RWPE2 (cell line): ENCODE measurements at regions not wholly inside any gene's neighbourhood (a gene's known extent, or its start where the extent isn't known, plus 50 kb on each side); places are given as distances from the start of the nearest gene placed in this dataset.

Experiments used
- ATAC-seq: fragments of 200-7000 bp; cut with Tn5 transposase; 3 replicates; pipeline ENCODE4 v1.9.1; 2021; ENCODE audit warnings: low read depth
- DNase-seq: peaks from one replicate; pipeline ENCODE4 v3.0.0-alpha.2; 2020; ENCODE audit warnings: low spot score
- H3K27ac ChIP-seq: fragments of 450-650 bp; 2 replicates; pipeline ENCODE4 v1.5.1; 2017; ENCODE audit warnings: mild to moderate bottlenecking; ENCODE audit not compliant: poor library complexity, severe bottlenecking
- H3K27me3 ChIP-seq: fragments of 250-450 bp; sonication (Bioruptor Pico); 2 replicates; pipeline ENCODE4 v1.5.1; 2021; ENCODE audit warnings: mild to moderate bottlenecking, moderate library complexity; ENCODE audit not compliant: insufficient read depth, poor library complexity, severe bottlenecking
- H3K36me3 ChIP-seq: fragments of 250-450 bp; sonication (Bioruptor Pico); 2 replicates; pipeline ENCODE4 v1.5.1; 2020; ENCODE audit warnings: low read depth, mild to moderate bottlenecking, moderate library complexity
- H3K4me1 ChIP-seq: fragments of 250-450 bp; sonication (Bioruptor Pico); 2 replicates; pipeline ENCODE4 v1.5.1; 2021; ENCODE audit warnings: mild to moderate bottlenecking, moderate library complexity; ENCODE audit not compliant: insufficient read depth, poor library complexity, severe bottlenecking
- H3K4me3 ChIP-seq: fragments of 250-450 bp; sonication (Bioruptor Pico); 2 replicates; pipeline ENCODE4 v1.5.1; 2021; ENCODE audit warnings: mild to moderate bottlenecking, moderate library complexity; ENCODE audit not compliant: severe bottlenecking
- H3K9me3 ChIP-seq: fragments of 250-450 bp; sonication (Bioruptor Pico); 2 replicates; pipeline ENCODE4 v1.5.1; 2021; ENCODE audit warnings: mild to moderate bottlenecking, moderate library complexity; ENCODE audit not compliant: severe bottlenecking
- TF ChIP-seq, protein P1 (sequence below): fragments of 450-650 bp; IDR thresholded peaks from one replicate; pipeline ENCODE4 v1.5.1; 2017; ENCODE audit warnings: mild to moderate bottlenecking, moderate library complexity; ENCODE audit not compliant: poor library complexity, severe bottlenecking

DNA sequence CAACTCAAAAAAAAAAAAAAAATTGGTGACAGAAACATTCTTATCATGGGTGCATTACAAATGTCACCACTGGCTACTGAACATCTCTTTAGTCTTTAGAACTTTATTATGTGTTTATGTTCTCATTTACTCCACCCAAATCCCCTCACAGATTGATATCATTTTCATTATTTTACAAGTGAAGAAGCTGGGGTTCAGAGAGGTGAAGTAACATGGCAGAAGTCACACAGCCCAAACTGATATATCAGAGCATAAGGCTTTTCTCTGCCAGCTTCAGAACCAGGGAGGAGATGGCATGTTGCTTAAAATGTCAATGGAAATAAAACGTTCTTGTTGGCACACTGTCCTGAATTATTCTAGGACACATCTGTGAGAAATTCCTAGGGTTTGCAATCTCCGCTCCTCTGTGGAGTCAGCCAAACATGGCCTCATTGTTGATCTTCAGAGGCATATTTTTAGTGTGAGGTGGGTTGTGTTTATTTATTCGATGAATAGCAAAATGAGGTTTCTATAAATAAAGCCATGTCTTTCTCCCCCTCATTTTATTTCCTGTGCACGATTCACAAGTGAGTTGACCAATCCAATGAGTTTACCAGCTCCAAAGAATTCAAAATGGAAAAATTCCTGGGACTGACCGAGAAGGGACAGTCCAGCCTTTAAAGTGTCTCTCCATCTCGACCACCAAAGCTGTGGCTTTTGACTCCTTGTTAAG lies 72.9 kb upstream of the ANO1 start:
- Histone ChIP-seq H3K27me3 (no peaks in the 10 kb centered on the region), H3K9me3 (no peaks in the 10 kb centered on the region), H3K27ac (no peak overlapping the region), H3K4me3 (no peak overlapping the region), H3K4me1 (no peaks in the 10 kb centered on the region), H3K36me3 (no peaks in the 10 kb centered on the region)
- no peak for DNase-seq
- TF ChIP-seq, protein P1, sequence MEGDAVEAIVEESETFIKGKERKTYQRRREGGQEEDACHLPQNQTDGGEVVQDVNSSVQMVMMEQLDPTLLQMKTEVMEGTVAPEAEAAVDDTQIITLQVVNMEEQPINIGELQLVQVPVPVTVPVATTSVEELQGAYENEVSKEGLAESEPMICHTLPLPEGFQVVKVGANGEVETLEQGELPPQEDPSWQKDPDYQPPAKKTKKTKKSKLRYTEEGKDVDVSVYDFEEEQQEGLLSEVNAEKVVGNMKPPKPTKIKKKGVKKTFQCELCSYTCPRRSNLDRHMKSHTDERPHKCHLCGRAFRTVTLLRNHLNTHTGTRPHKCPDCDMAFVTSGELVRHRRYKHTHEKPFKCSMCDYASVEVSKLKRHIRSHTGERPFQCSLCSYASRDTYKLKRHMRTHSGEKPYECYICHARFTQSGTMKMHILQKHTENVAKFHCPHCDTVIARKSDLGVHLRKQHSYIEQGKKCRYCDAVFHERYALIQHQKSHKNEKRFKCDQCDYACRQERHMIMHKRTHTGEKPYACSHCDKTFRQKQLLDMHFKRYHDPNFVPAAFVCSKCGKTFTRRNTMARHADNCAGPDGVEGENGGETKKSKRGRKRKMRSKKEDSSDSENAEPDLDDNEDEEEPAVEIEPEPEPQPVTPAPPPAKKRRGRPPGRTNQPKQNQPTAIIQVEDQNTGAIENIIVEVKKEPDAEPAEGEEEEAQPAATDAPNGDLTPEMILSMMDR, result no peak
- no peak for ATAC-seq

DNA sequence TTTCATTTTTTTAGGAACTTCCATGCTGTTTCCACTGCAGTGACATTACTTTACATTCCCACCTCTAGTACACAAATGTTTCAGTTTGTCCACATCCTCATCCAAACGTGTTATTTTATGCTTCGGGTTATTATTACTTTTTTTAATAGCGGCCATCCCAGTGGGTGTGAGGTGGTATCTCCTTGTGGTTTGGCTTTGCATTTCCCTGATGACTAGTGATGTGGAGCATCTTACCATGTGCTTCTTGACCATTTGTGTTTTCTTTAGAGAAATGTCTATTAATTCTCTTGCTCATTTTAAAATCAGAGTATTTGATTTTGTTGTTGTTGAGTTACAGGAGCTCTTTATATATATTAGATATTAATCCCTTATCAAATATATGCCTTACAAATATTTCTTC lies 70.3 kb upstream of the ANO1 start:
- Histone ChIP-seq H3K36me3 (no peaks in the 10 kb centered on the region), H3K27ac (no peak overlapping the region), H3K4me3 (no peak overlapping the region), H3K4me1 (no peaks in the 10 kb centered on the region), H3K27me3 (no peaks in the 10 kb centered on the region), H3K9me3 (no peaks in the 10 kb centered on the region)
- DNase-seq (no peak), ATAC-seq (no peak)
- TF ChIP-seq, protein P1, result no peak

DNA sequence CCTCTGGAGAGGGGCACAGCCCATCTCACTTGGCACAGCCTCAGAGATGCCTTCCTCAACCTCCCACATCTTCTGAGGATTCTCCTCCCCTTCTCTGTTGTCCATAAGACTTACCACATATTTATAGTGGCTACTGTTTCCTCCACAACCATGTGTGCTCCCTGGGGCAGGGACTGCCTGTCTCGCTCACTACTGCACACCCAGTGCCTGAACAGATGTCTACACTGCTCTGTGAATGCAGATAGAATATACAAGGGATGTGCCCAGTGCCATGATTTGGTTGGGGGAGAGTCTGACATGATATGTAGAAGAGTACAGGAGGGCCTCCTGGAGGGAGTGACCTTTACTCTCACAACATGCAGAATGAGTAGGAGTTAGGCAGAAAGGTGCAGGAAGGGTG lies 67.3 kb upstream of the ANO1 start:
- H3K4me3 ChIP-seq, result no peak overlapping the region
- H3K27me3 ChIP-seq, result no peaks in the 10 kb centered on the region
- TF ChIP-seq, protein P1, result no peak
- H3K36me3 ChIP-seq, result no peaks in the 10 kb centered on the region
- no peak overlapping the region for H3K27ac ChIP-seq
- H3K9me3 ChIP-seq, result no peaks in the 10 kb centered on the region
- ATAC-seq, result no peak
- no peak for DNase-seq
- no peaks in the 10 kb centered on the region for H3K4me1 ChIP-seq

DNA sequence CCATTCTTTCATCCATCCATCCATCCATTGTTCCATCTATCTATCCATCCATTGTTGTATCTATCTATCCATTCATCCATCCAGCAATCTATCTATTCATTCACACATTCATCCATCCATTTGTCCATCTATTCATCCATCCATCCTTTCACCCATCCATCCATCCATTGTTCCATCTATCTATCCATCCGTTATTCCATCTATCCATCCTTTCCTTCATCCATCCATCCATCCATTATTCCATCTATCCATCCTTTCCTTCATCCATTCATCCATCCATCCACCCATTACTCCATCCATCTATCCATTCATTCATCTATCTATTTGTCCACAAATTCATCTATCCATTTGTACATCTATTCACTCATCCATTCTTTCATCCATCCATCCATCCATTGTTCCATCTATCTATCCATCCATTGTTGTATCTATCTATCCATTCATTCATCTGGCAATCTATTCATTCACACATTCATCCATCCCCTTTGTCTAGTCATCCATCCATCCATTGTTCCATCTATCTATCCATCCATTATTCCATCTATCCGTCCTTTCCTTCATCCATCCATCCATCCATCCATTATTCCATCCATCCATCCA lies 65.9 kb upstream of the ANO1 start:
- H3K9me3 ChIP-seq, result no peaks in the 10 kb centered on the region
- no peaks in the 10 kb centered on the region for H3K27me3 ChIP-seq
- H3K27ac ChIP-seq, result no peak overlapping the region
- H3K36me3 ChIP-seq, result no peaks in the 10 kb centered on the region
- TF ChIP-seq, protein P1, result no peak
- peaks cover 8% of the 10 kb centered on the region for H3K4me1 ChIP-seq
- ATAC-seq (no peak), DNase-seq (no peak)
- H3K4me3 ChIP-seq, result no peak overlapping the region

DNA sequence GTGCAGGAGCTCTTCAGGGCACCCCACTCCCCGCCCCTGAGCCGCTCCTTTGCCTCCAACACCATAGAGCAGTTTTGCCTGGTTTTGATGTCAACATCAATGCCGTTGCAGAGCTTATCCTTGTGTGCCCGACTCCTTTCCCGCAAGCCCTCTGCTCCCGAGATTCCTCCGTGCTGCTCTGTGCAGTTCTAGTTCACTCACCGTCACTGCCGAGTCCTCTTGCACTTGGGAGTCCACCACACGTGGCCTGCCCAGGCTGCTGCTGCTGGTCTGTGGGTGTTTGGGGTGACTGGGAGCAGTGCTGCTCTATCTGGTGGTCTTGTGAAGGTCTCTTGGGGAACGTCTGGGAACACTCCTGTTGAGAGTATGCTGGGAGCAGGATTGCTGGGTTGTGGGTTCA lies 63.8 kb upstream of the ANO1 start:
- no peaks in the 10 kb centered on the region for H3K27me3 ChIP-seq
- H3K27ac ChIP-seq, result no peak overlapping the region
- peaks cover 13% of the 10 kb centered on the region for H3K4me1 ChIP-seq
- ATAC-seq (no peak), DNase-seq (peak; percentile 24)
- TF ChIP-seq, protein P1, result no peak
- H3K36me3 ChIP-seq, result no peaks in the 10 kb centered on the region
- H3K4me3 ChIP-seq, result no peak overlapping the region
- H3K9me3 ChIP-seq, result no peaks in the 10 kb centered on the region
